H1 (cell line): ENCODE measurements at regions not wholly inside any gene's neighbourhood (a gene's known extent, or its start where the extent isn't known, plus 50 kb on each side); places are given as distances from the start of the nearest gene placed in this dataset.

Experiments used
- CTCF ChIA-PET: fragments of 300-600 bp; sonication (Branson Sonifier 250); formaldehyde crosslinking; loops from one replicate; lab custom pipeline; 2021; ENCODE audit not compliant: partially characterized antibody; lab: Charles Lee
- POLR2A ChIA-PET: fragments of 300-600 bp; sonication (Branson Sonifier 250); formaldehyde crosslinking; loops from one replicate; lab custom pipeline; 2021; ENCODE audit warnings: inconsistent platforms; ENCODE audit not compliant: partially characterized antibody; lab: Charles Lee
- DNase-seq, 2 experiments: peaks; one replicate each; pipeline versions ENCODE4 v3.0.0 to v3.0.0-alpha.2; 2010 to 2022; ENCODE audit warnings: low spot score in 2 of 2, low read depth in 1 of 2, mixed read lengths in 1 of 2
- FAIRE-seq: peaks from 2 replicates; lab custom pipeline; 2011; peaks lifted over from hg19 to GRCh38; lab: Jason Lieb, UNC
- H2AFZ ChIP-seq: 2 replicates; pipeline ENCODE4 v1.8.1; 2012; ENCODE audit warnings: low read length, inconsistent platforms
- H2AK5ac ChIP-seq: 2 replicates; pipeline ENCODE4 v1.6.1; 2013; ENCODE audit warnings: low read depth, low read length
- H2BK120ac ChIP-seq: replicated peaks from 2 replicates; pipeline ENCODE3; 2013; ENCODE audit warnings: low read depth, low read length, inconsistent platforms
- H2BK12ac ChIP-seq: 2 replicates; pipeline ENCODE4 v1.6.1; 2013; ENCODE audit warnings: low read depth, low read length
- H2BK15ac ChIP-seq: 2 replicates; pipeline ENCODE4 v1.6.1; 2013; ENCODE audit warnings: low read length
- H2BK20ac ChIP-seq: 2 replicates; pipeline ENCODE4 v1.6.1; 2013; ENCODE audit warnings: low read length
- H2BK5ac ChIP-seq: 2 replicates; pipeline ENCODE4 v1.6.1; 2013; ENCODE audit warnings: low read depth, low read length
- H3K14ac ChIP-seq: 2 replicates; pipeline ENCODE4 v1.6.1; 2013; ENCODE audit warnings: inconsistent platforms; ENCODE audit not compliant: insufficient read length
- H3K18ac ChIP-seq: 2 replicates; pipeline ENCODE4 v1.6.1; 2013; ENCODE audit warnings: low read length; ENCODE audit errors: extremely low read depth
- H3K23ac ChIP-seq: 2 replicates; pipeline ENCODE4 v1.6.1; 2013; ENCODE audit warnings: inconsistent platforms; ENCODE audit not compliant: insufficient read length
- H3K23me2 ChIP-seq: 2 replicates; pipeline ENCODE4 v1.6.1; 2013; ENCODE audit warnings: low read depth, low read length
- H3K27ac ChIP-seq: 2 replicates; pipeline ENCODE4 v1.6.1; 2011; ENCODE audit warnings: low read depth, low read length, inconsistent platforms
- H3K27me3 ChIP-seq, 4 experiments: replicated peaks in 1 of 4; 1 replicate in 1 of 4; 2 replicates in 3 of 4; pipeline versions ENCODE4 v1.6.1 to v1.8.1; 2011 to 2013; ENCODE audit warnings: low read length in 3 of 4, mild to moderate bottlenecking in 3 of 4, inconsistent platforms in 2 of 4, mixed read lengths in 2 of 4, moderate library complexity in 1 of 4; ENCODE audit not compliant: control insufficient read depth in 3 of 4, insufficient read depth in 3 of 4; ENCODE audit errors: extremely low read depth in 1 of 4
- H3K36me3 ChIP-seq, 4 experiments: 2 replicates each; pipeline versions ENCODE4 v1.6.1 to v1.8.1; 2011 to 2013; ENCODE audit warnings: mild to moderate bottlenecking in 4 of 4, low read length in 3 of 4, moderate library complexity in 2 of 4, control low read depth in 1 of 4, inconsistent platforms in 1 of 4; ENCODE audit not compliant: insufficient read depth in 4 of 4, control insufficient read depth in 2 of 4
- H3K4ac ChIP-seq: replicated peaks from 2 replicates; pipeline ENCODE3; 2013; ENCODE audit warnings: low read length, low read depth, mixed read lengths, inconsistent platforms; ENCODE audit not compliant: insufficient read length
- H3K4me1 ChIP-seq, 4 experiments: replicated peaks in 1 of 4; 1 replicate in 1 of 4; 2 replicates in 3 of 4; pipeline versions ENCODE4 v1.6.1 to v1.8.1; 2011 to 2013; ENCODE audit warnings: low read length in 3 of 4, inconsistent platforms in 2 of 4, mixed read lengths in 1 of 4; ENCODE audit not compliant: insufficient read depth in 4 of 4, control insufficient read depth in 3 of 4
- H3K4me2 ChIP-seq, 2 experiments: 2 replicates each; pipeline versions ENCODE4 v1.6.1 to v1.8.1; 2011 to 2013; ENCODE audit warnings: low read depth in 2 of 2, low read length in 2 of 2, control low read depth in 1 of 2, inconsistent platforms in 1 of 2, mild to moderate bottlenecking in 1 of 2; ENCODE audit not compliant: insufficient read depth in 1 of 2
- H3K4me3 ChIP-seq, 4 experiments: fragments of 200-600, 300-600 bp in 1 of 4; sonication (generic), shearing (Covaris generic), sonication (Bioruptor Twin) in 1 of 4; 2 replicates each; pipeline versions ENCODE4 v1.5.1 to v1.8.1; 2011 to 2016; ENCODE audit warnings: low read length in 4 of 4, low read depth in 3 of 4, control low read depth in 2 of 4, inconsistent platforms in 2 of 4, mild to moderate bottlenecking in 2 of 4, mixed read lengths in 1 of 4, moderate library complexity in 1 of 4; ENCODE audit not compliant: insufficient read depth in 2 of 4; ENCODE audit errors: extremely low read depth in 1 of 4
- H3K56ac ChIP-seq: replicated peaks from 2 replicates; pipeline ENCODE3; 2013; ENCODE audit warnings: low read depth, mild to moderate bottlenecking, mixed read lengths, low read length, inconsistent platforms; ENCODE audit not compliant: insufficient read length
- H3K79me1 ChIP-seq: 2 replicates; pipeline ENCODE4 v1.6.1; 2013; ENCODE audit warnings: low read depth, low read length, control low read depth
- H3K79me2 ChIP-seq, 2 experiments: 2 replicates each; pipeline versions ENCODE4 v1.6.1 to v1.8.1; 2012 to 2013; ENCODE audit warnings: low read length in 2 of 2, mild to moderate bottlenecking in 2 of 2, inconsistent platforms in 1 of 2; ENCODE audit not compliant: insufficient read depth in 2 of 2, control insufficient read depth in 1 of 2
- H3K9ac ChIP-seq, 4 experiments: replicated peaks in 1 of 4; 1 replicate in 1 of 4; 2 replicates in 3 of 4; pipeline versions ENCODE4 v1.6.1 to v1.8.1; 2011 to 2013; ENCODE audit warnings: low read depth in 3 of 4, low read length in 3 of 4, control low read depth in 2 of 4, mild to moderate bottlenecking in 2 of 4, moderate library complexity in 2 of 4, inconsistent platforms in 1 of 4; ENCODE audit errors: extremely low read depth in 1 of 4
- H3K9me3 ChIP-seq, 2 experiments: 2 replicates each; pipeline versions ENCODE4 v1.6.1 to v1.8.1; 2012 to 2013; ENCODE audit warnings: mild to moderate bottlenecking in 2 of 2, moderate library complexity in 2 of 2, control low read depth in 1 of 2, inconsistent platforms in 1 of 2, low read depth in 1 of 2, low read length in 1 of 2, mixed read lengths in 1 of 2; ENCODE audit not compliant: insufficient read depth in 2 of 2
- H4K20me1 ChIP-seq, 2 experiments: replicated peaks in 1 of 2; 2 replicates each; pipeline versions ENCODE3 to v1.8.1; 2011 to 2013; ENCODE audit warnings: inconsistent platforms in 2 of 2, low read length in 2 of 2, mild to moderate bottlenecking in 1 of 2; ENCODE audit not compliant: insufficient read depth in 2 of 2, control insufficient read depth in 1 of 2
- H4K5ac ChIP-seq: 2 replicates; pipeline ENCODE4 v1.6.1; 2013; ENCODE audit warnings: low read length, low read depth, mixed read lengths, inconsistent platforms; ENCODE audit not compliant: insufficient read length
- H4K8ac ChIP-seq: 2 replicates; pipeline ENCODE4 v1.8.0; 2013; ENCODE audit warnings: mild to moderate bottlenecking, moderate library complexity, low read length, inconsistent platforms; ENCODE audit not compliant: insufficient read depth; ENCODE audit errors: extremely low read depth
- H4K91ac ChIP-seq: replicated peaks from 2 replicates; pipeline ENCODE3; 2013; ENCODE audit warnings: low read length, mixed read lengths, inconsistent platforms; ENCODE audit not compliant: insufficient read length
- ATF2 ChIP-seq: IDR thresholded peaks from 2 replicates; pipeline ENCODE4 v1.6.1; 2012; ENCODE audit warnings: low read length, inconsistent platforms
- BCL11A ChIP-seq, 2 experiments: IDR thresholded peaks; one replicate each; pipeline ENCODE4 v1.6.1; 2011; ENCODE audit warnings: low read depth in 2 of 2, low read length in 2 of 2, mild to moderate bottlenecking in 2 of 2
- BRCA1 ChIP-seq: IDR thresholded peaks from 2 replicates; pipeline ENCODE4 v1.6.1; 2012; ENCODE audit warnings: low read depth, low read length, improper control_type of control experiment
- CTBP2 ChIP-seq: IDR thresholded peaks from 2 replicates; pipeline ENCODE4 v1.7.0; 2011; ENCODE audit warnings: borderline replicate concordance, mild to moderate bottlenecking, moderate library complexity, mixed read lengths, low read length; ENCODE audit not compliant: insufficient read depth, insufficient read length
- HDAC2 ChIP-seq, 2 experiments: fragments of 300-600 bp in 1 of 2; sonication (generic) in 1 of 2; IDR thresholded peaks; 2 replicates each; pipeline ENCODE4 v1.6.1; 2011 to 2012; ENCODE audit warnings: low read depth in 2 of 2, low read length in 2 of 2, mild to moderate bottlenecking in 2 of 2, moderate library complexity in 2 of 2, borderline replicate concordance in 1 of 2, inconsistent platforms in 1 of 2
- KDM5A ChIP-seq: fragments of 200-600 bp; IDR thresholded peaks from 2 replicates; pipeline ENCODE4 v1.7.1; 2012; ENCODE audit warnings: mild to moderate bottlenecking, low read length, inconsistent platforms, mixed read lengths
- SIX5 ChIP-seq: IDR thresholded peaks from 2 replicates; pipeline ENCODE4 v1.6.1; 2011; ENCODE audit warnings: mild to moderate bottlenecking, low read depth, low read length
- TBP ChIP-seq: IDR thresholded peaks from 2 replicates; pipeline ENCODE4 v1.6.1; 2011; ENCODE audit warnings: low read depth, low read length, improper control_type of control experiment
- ZNF274 ChIP-seq: IDR thresholded peaks from 2 replicates; pipeline ENCODE4 v1.7.0; 2012; ENCODE audit warnings: low read length, borderline replicate concordance; ENCODE audit errors: extremely low read depth
- WGBS, 2 experiments: shearing (Covaris generic) in 1 of 2; methylation state at CpG; one replicate each; pipeline versions ENCODE4 v1.1.6 to v1.1.7; 2013 to 2015; ENCODE audit warnings: low lambda C conversion rate in 2 of 2, mixed read lengths in 2 of 2, inconsistent platforms in 1 of 2, low coverage in 1 of 2, missing lambda C conversion rate in 1 of 2; ENCODE audit not compliant: insufficient replicate concordance in 2 of 2, insufficient coverage in 1 of 2, insufficient read length in 1 of 2; ENCODE audit errors: extremely low coverage in 1 of 2, missing lambda C conversion rate in 1 of 2; 5-methylcytosine and 5-hydroxymethylcytosine counted together

GRCh38 chr12:97061171-97061570 is 154.1 kb downstream of the NEDD1 start:
- Histone ChIP-seq H3K9ac (no peak overlapping the region), H3K23ac (no peak overlapping the region), H4K5ac (no peak overlapping the region), H3K79me2 (no peaks in the 10 kb centered on the region), H2BK5ac (no peak overlapping the region)
- 82% methylated on average over 3 of the region's 3 CpGs; no CpG with 5 or more reads in 1 of the 2 experiments for WGBS, 2 experiments
- POLR2A ChIA-PET: no interaction called here
- TF ChIP-seq KDM5A (no peak), TBP (no peak), ZNF274 (no peak), ATF2 (no peak), HDAC2 (IDR thresholded peaks at IDR 0.05; ENCODE audit: borderline replicate concordance in 1 of 2, low read depth in 2 of 2, low read length in 2 of 2) (no peak), BRCA1 (no peak), BCL11A (IDR thresholded peaks at IDR 0.05; ENCODE audit: low read depth in 2 of 2, low read length in 2 of 2) (no peak), SIX5 (no peak), CTBP2 (no peak)
- TF ChIP-seq, all 59 proteins: peak for 0
- Histone ChIP-seq H3K79me1 (no peaks in the 10 kb centered on the region), H2AK5ac (no peak overlapping the region), H3K23me2 (no peaks in the 10 kb centered on the region), H3K4me3 (no peak overlapping the region), H3K4ac (no peak overlapping the region), H3K14ac (no peak overlapping the region), H3K4me1 (no peaks in the 10 kb centered on the region), H3K36me3 (no peaks in the 10 kb centered on the region), H2BK15ac (no peak overlapping the region), H3K27ac (no peak overlapping the region), H3K4me2 (no peak overlapping the region), H2BK12ac (no peak overlapping the region), H4K91ac (no peak overlapping the region), H4K8ac (no peak overlapping the region), H3K27me3 (no peaks in the 10 kb centered on the region), H3K56ac (no peak overlapping the region), H2BK20ac (no peak overlapping the region), H3K18ac (no peak overlapping the region), H2AFZ (no peak overlapping the region), H2BK120ac (no peak overlapping the region), H3K9me3 (peaks cover 0 to 4% of the 10 kb centered on the region in 2 experiments; a peak in 1 of 4 replicates), H4K20me1 (no peaks in the 10 kb centered on the region)
- CTCF ChIA-PET: interaction anchor here (0.8 kb wide), 1 partner anchor 37 kb away, joined by 3 read pairs; no protein-coding TSS in a partner anchor
- DNase-seq (no peak), FAIRE-seq (no peak)
